ENCODE measurements at regions not wholly inside any gene's neighbourhood (a gene's known extent, or its start where the extent isn't known, plus 50 kb on each side); places are given as distances from the start of the nearest gene placed in this dataset.
A peak's percentile ranks its signal among the peaks of the same experiment; 100 is the strongest.

GRCh38 chr9:85427772-85428171 is 314.0 kb downstream of the AGTPBP1 start:
- Histone ChIP-seq H3K27ac (no peak overlapping the region), H3K9me3 (no peaks in the 10 kb centered on the region), H3K4me3 (no peak overlapping the region), H3K27me3 (no peaks in the 10 kb centered on the region), H3K36me3 (no peaks in the 10 kb centered on the region), H3K4me1 (no peaks in the 10 kb centered on the region)
- no peak for DNase-seq
- TF ChIP-seq CTCF (IDR thresholded peaks at IDR 0.05) (no peak), POLR2A (IDR thresholded peaks at IDR 0.05) (no peak)

GRCh38 chr9:85425153-85425611 is 316.6 kb downstream of the AGTPBP1 start:
- no peak overlapping the region for H3K27ac ChIP-seq
- H3K4me3 ChIP-seq: no peak overlapping the region
- H3K27me3 ChIP-seq: no peaks in the 10 kb centered on the region
- no peaks in the 10 kb centered on the region for H3K36me3 ChIP-seq
- no peaks in the 10 kb centered on the region for H3K4me1 ChIP-seq
- peak in 2 of 3 donors; percentile 55 to 58 for DNase-seq
- no peaks in the 10 kb centered on the region for H3K9me3 ChIP-seq
- peak in 4 of 6 experiments; percentile 36 to 47 (median 40) for TF ChIP-seq CTCF (IDR thresholded peaks at IDR 0.05)
- TF ChIP-seq POLR2A (IDR thresholded peaks at IDR 0.05): no peak

DNA sequence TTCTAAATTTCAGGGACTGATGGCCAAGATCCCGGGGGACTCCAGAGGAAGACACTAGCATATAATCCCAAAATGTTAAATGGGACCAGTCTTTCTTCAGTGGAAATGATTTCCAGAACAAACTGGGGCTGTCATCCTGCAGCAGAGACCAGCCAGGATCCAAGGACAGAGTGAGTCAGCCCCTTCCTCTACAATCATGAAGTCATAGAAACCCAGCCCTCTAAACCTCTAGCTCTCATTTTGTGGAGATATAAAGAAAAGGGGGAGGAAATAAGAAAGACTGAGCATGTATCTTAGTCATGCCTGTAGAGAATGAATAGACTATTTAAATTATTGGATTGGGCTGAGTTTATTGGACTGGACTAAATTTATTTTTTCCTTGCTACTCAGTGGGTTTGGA is 318.3 kb downstream of the AGTPBP1 start:
- no peak overlapping the region for H3K4me3 ChIP-seq
- H3K4me1 ChIP-seq: no peaks in the 10 kb centered on the region
- TF ChIP-seq POLR2A (IDR thresholded peaks at IDR 0.05) (no peak), CTCF (IDR thresholded peaks at IDR 0.05) (no peak)
- no peaks in the 10 kb centered on the region for H3K9me3 ChIP-seq
- no peak overlapping the region for H3K27ac ChIP-seq
- H3K27me3 ChIP-seq: no peaks in the 10 kb centered on the region
- H3K36me3 ChIP-seq: no peaks in the 10 kb centered on the region
- no peak for DNase-seq

- H3K36me3 ChIP-seq: no peaks in the 10 kb centered on the region
- no peak overlapping the region for H3K27ac ChIP-seq
- H3K9me3 ChIP-seq: no peaks in the 10 kb centered on the region
- H3K27me3 ChIP-seq: no peaks in the 10 kb centered on the region
- H3K4me1 ChIP-seq: no peaks in the 10 kb centered on the region
- H3K4me3 ChIP-seq: no peak overlapping the region
- TF ChIP-seq POLR2A (IDR thresholded peaks at IDR 0.05): no peak
- no peak for TF ChIP-seq CTCF (IDR thresholded peaks at IDR 0.05)
- no peak for DNase-seq
Measured at GRCh38 chr9:85421641-85422040, 320.1 kb downstream of the AGTPBP1 start.

GRCh38 chr9:85420750-85421149 is 321.0 kb downstream of the AGTPBP1 start:
- no peak for DNase-seq
- H3K27ac ChIP-seq: no peak overlapping the region
- no peaks in the 10 kb centered on the region for H3K9me3 ChIP-seq
- H3K27me3 ChIP-seq: no peaks in the 10 kb centered on the region
- no peaks in the 10 kb centered on the region for H3K36me3 ChIP-seq
- no peaks in the 10 kb centered on the region for H3K4me1 ChIP-seq
- no peak for TF ChIP-seq CTCF (IDR thresholded peaks at IDR 0.05)
- no peak for TF ChIP-seq POLR2A (IDR thresholded peaks at IDR 0.05)
- no peak overlapping the region for H3K4me3 ChIP-seq

- H3K36me3 ChIP-seq: no peaks in the 10 kb centered on the region
- DNase-seq: no peak
- H3K27ac ChIP-seq: no peak overlapping the region
- no peaks in the 10 kb centered on the region for H3K4me1 ChIP-seq
- TF ChIP-seq CTCF (IDR thresholded peaks at IDR 0.05) (no peak), POLR2A (IDR thresholded peaks at IDR 0.05) (no peak)
- H3K27me3 ChIP-seq: no peaks in the 10 kb centered on the region
- no peaks in the 10 kb centered on the region for H3K9me3 ChIP-seq
- H3K4me3 ChIP-seq: no peak overlapping the region
Measured at GRCh38 chr9:85417674-85418073, 324.1 kb downstream of the AGTPBP1 start.
